ENCODE measurements at regions not wholly inside any gene's neighbourhood (a gene's known extent, or its start where the extent isn't known, plus 50 kb on each side); places are given as distances from the start of the nearest gene placed in this dataset.

- no peak overlapping the region for H3K4me3 ChIP-seq (ENCODE audit: low read depth, low read length)
- no peaks in the 10 kb centered on the region for H3K36me3 ChIP-seq (ENCODE audit: insufficient read depth, low read length)
- no peaks in the 10 kb centered on the region for H3K79me2 ChIP-seq (ENCODE audit: control insufficient read depth, insufficient read depth, low read length, unreplicated experiment)
- H2AFZ ChIP-seq (ENCODE audit: low read length, unreplicated experiment): no peak overlapping the region
- H3K4me1 ChIP-seq (ENCODE audit: control insufficient read depth, insufficient read depth, low read length, unreplicated experiment): no peaks in the 10 kb centered on the region
- no peaks in the 10 kb centered on the region for H3K27me3 ChIP-seq (ENCODE audit: insufficient read depth, low read length)
- H3K27ac ChIP-seq (ENCODE audit: low read depth, low read length): no peak overlapping the region
Observed at GRCh38 chr20:22740829-22741228, 156.5 kb upstream of the FOXA2 start.

GRCh38 chr20:22744341-22745193 lies 160.2 kb upstream of the FOXA2 start:
- Histone ChIP-seq H3K36me3 (ENCODE audit: insufficient read depth, low read length) (no peaks in the 10 kb centered on the region), H2AFZ (ENCODE audit: low read length, unreplicated experiment) (no peak overlapping the region), H3K4me3 (ENCODE audit: low read depth, low read length) (no peak overlapping the region), H3K27ac (ENCODE audit: low read depth, low read length) (no peak overlapping the region), H3K27me3 (ENCODE audit: insufficient read depth, low read length) (no peaks in the 10 kb centered on the region), H3K4me1 (ENCODE audit: control insufficient read depth, insufficient read depth, low read length, unreplicated experiment) (no peaks in the 10 kb centered on the region), H3K79me2 (ENCODE audit: control insufficient read depth, insufficient read depth, low read length, unreplicated experiment) (no peaks in the 10 kb centered on the region)

DNA sequence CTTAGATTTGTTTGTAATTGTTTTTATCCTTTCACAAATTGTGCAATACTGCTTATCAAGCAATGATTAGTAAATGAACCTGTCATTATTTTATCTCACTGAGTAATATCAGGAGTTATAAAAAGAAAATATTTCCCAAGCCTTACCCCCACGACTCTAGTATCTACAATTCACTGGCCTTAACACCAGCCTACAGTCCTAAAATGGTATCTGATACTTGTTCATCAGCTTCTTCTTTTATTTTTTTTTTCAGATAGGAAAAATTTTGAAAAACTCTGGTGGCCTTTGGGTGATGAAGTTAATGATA lies 160.8 kb upstream of the FOXA2 start:
- Histone ChIP-seq H3K27ac (ENCODE audit: low read depth, low read length) (no peak overlapping the region), H3K36me3 (ENCODE audit: insufficient read depth, low read length) (no peaks in the 10 kb centered on the region), H3K27me3 (ENCODE audit: insufficient read depth, low read length) (no peaks in the 10 kb centered on the region), H3K4me1 (ENCODE audit: control insufficient read depth, insufficient read depth, low read length, unreplicated experiment) (no peaks in the 10 kb centered on the region), H3K79me2 (ENCODE audit: control insufficient read depth, insufficient read depth, low read length, unreplicated experiment) (no peaks in the 10 kb centered on the region), H3K4me3 (ENCODE audit: low read depth, low read length) (no peak overlapping the region), H2AFZ (ENCODE audit: low read length, unreplicated experiment) (no peak overlapping the region)

DNA sequence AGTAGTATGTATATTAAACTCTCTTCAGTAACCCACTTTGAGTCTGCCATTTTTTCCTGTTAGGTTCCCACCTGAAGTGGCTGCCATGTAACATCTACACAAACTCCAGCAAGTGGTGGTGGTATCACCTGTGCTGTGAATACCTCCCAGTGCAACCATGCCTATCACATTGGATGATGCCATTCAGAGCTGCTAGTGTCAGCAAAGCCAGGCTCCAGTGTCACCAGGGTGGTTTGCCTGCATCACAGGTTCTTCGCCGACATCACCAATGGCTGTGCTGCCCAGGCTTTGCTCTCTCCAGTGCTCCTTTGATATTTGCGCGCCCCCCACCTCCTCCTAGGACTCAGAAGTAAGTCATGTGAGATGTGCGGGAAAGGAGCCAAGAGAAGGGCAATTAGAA lies 162.6 kb upstream of the FOXA2 start:
- Histone ChIP-seq H3K4me1 (ENCODE audit: control insufficient read depth, insufficient read depth, low read length, unreplicated experiment) (no peaks in the 10 kb centered on the region), H3K79me2 (ENCODE audit: control insufficient read depth, insufficient read depth, low read length, unreplicated experiment) (no peaks in the 10 kb centered on the region), H3K27me3 (ENCODE audit: insufficient read depth, low read length) (no peaks in the 10 kb centered on the region), H3K4me3 (ENCODE audit: low read depth, low read length) (no peak overlapping the region), H3K36me3 (ENCODE audit: insufficient read depth, low read length) (no peaks in the 10 kb centered on the region), H2AFZ (ENCODE audit: low read length, unreplicated experiment) (no peak overlapping the region), H3K27ac (ENCODE audit: low read depth, low read length) (no peak overlapping the region)

DNA sequence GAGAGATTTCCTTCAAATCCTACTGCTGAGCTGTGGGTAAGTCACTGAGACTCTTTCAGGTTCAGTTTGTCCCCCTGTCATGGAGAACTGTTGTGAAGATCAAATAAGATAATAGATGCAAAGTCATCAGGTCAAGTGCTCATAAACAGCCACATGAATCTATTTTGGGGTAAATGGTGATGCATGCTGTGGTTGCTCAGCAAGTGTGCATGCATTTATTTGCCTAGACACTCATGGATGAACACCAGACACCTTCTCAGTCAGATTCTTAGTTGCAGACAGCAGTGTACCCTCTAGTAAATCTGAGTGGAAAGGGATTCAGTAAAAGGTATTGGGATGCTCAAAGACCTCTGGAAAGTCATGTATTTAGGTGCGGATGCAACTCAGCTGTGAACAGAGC lies 168.0 kb upstream of the FOXA2 start:
- Histone ChIP-seq H3K4me3 (ENCODE audit: low read depth, low read length) (no peak overlapping the region), H3K27me3 (ENCODE audit: insufficient read depth, low read length) (no peaks in the 10 kb centered on the region), H2AFZ (ENCODE audit: low read length, unreplicated experiment) (no peak overlapping the region), H3K79me2 (ENCODE audit: control insufficient read depth, insufficient read depth, low read length, unreplicated experiment) (no peaks in the 10 kb centered on the region), H3K36me3 (ENCODE audit: insufficient read depth, low read length) (no peaks in the 10 kb centered on the region), H3K27ac (ENCODE audit: low read depth, low read length) (no peak overlapping the region), H3K4me1 (ENCODE audit: control insufficient read depth, insufficient read depth, low read length, unreplicated experiment) (no peaks in the 10 kb centered on the region)

- Histone ChIP-seq H2AFZ (ENCODE audit: low read length, unreplicated experiment) (no peak overlapping the region), H3K4me1 (ENCODE audit: control insufficient read depth, insufficient read depth, low read length, unreplicated experiment) (no peaks in the 10 kb centered on the region), H3K36me3 (ENCODE audit: insufficient read depth, low read length) (no peaks in the 10 kb centered on the region), H3K27me3 (ENCODE audit: insufficient read depth, low read length) (no peaks in the 10 kb centered on the region), H3K4me3 (ENCODE audit: low read depth, low read length) (no peak overlapping the region), H3K79me2 (ENCODE audit: control insufficient read depth, insufficient read depth, low read length, unreplicated experiment) (no peaks in the 10 kb centered on the region), H3K27ac (ENCODE audit: low read depth, low read length) (no peak overlapping the region)
Observed at GRCh38 chr20:22757424-22758183, 173.2 kb upstream of the FOXA2 start.

DNA sequence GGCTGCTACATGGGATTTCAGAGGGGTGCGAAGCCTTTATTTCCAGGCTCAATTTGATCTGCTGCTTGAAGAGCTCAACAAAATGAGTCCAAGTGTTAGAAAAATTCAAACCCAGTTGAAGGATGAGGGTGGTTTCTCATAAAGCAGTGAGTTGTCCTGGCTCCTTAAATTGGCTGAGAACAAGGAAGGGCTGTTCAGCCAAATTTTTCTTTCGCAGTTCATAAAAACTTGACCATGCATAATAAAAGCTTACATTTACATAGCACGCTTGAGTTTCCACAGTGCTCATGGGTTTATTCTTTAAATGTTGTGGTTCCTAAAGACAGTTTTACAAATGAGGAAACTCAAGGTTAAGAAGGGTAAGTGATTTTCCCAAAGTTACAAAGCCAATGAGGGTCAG lies 174.4 kb upstream of the FOXA2 start:
- H3K27ac ChIP-seq (ENCODE audit: low read depth, low read length): no peak overlapping the region
- H3K27me3 ChIP-seq (ENCODE audit: insufficient read depth, low read length): no peaks in the 10 kb centered on the region
- H3K36me3 ChIP-seq (ENCODE audit: insufficient read depth, low read length): no peaks in the 10 kb centered on the region
- H3K79me2 ChIP-seq (ENCODE audit: control insufficient read depth, insufficient read depth, low read length, unreplicated experiment): no peaks in the 10 kb centered on the region
- no peaks in the 10 kb centered on the region for H3K4me1 ChIP-seq (ENCODE audit: control insufficient read depth, insufficient read depth, low read length, unreplicated experiment)
- H3K4me3 ChIP-seq (ENCODE audit: low read depth, low read length): no peak overlapping the region
- H2AFZ ChIP-seq (ENCODE audit: low read length, unreplicated experiment): no peak overlapping the region

DNA sequence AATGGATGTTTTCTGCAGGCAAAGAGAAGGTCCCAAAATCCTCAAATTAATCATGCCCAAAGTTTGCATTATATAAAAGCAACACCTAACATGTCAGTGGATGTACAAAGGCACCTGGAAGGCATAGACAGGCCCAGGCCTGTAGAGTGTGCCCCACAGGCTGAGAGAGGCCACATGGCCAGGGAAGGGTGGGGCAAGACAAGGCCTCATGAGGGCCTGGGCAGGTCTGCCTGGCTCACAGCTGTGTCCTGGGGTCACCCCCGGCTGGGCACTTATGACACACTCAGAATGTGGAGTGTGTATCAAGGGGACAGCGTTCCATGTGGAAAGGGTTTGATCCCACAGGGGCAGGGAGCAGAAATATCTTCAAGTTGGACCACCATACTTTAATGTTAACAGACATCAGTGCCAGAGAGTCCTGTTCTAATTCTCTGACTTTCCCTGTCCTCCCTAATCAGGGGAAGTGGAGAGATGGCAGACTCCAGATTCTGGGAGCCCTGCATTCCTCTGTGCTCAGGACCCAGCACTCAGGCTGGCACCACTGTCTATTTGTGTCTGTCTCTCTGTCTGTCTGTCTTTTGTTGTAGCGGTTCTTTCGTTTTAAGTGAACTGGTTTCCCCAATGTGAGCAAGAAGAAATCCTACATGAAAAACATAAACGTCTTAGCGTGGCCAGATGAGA lies 178.3 kb upstream of the FOXA2 start:
- no peak overlapping the region for H2AFZ ChIP-seq (ENCODE audit: low read length, unreplicated experiment)
- no peak overlapping the region for H3K27ac ChIP-seq (ENCODE audit: low read depth, low read length)
- no peaks in the 10 kb centered on the region for H3K79me2 ChIP-seq (ENCODE audit: control insufficient read depth, insufficient read depth, low read length, unreplicated experiment)
- H3K4me3 ChIP-seq (ENCODE audit: low read depth, low read length): no peak overlapping the region
- H3K36me3 ChIP-seq (ENCODE audit: insufficient read depth, low read length): no peaks in the 10 kb centered on the region
- no peaks in the 10 kb centered on the region for H3K27me3 ChIP-seq (ENCODE audit: insufficient read depth, low read length)
- no peaks in the 10 kb centered on the region for H3K4me1 ChIP-seq (ENCODE audit: control insufficient read depth, insufficient read depth, low read length, unreplicated experiment)

- Histone ChIP-seq H3K27me3 (ENCODE audit: insufficient read depth, low read length) (no peaks in the 10 kb centered on the region), H3K27ac (ENCODE audit: low read depth, low read length) (no peak overlapping the region), H3K4me1 (ENCODE audit: control insufficient read depth, insufficient read depth, low read length, unreplicated experiment) (no peaks in the 10 kb centered on the region), H3K36me3 (ENCODE audit: insufficient read depth, low read length) (no peaks in the 10 kb centered on the region), H3K79me2 (ENCODE audit: control insufficient read depth, insufficient read depth, low read length, unreplicated experiment) (no peaks in the 10 kb centered on the region), H2AFZ (ENCODE audit: low read length, unreplicated experiment) (no peak overlapping the region), H3K4me3 (ENCODE audit: low read depth, low read length) (no peak overlapping the region)
Observed at GRCh38 chr20:22763257-22763906, 179.0 kb upstream of the FOXA2 start.

GRCh38 chr20:22768266-22769178 lies 184.2 kb upstream of the FOXA2 start:
- Histone ChIP-seq H3K27me3 (ENCODE audit: insufficient read depth, low read length) (no peaks in the 10 kb centered on the region), H2AFZ (ENCODE audit: low read length, unreplicated experiment) (no peak overlapping the region), H3K27ac (ENCODE audit: low read depth, low read length) (no peak overlapping the region), H3K79me2 (ENCODE audit: control insufficient read depth, insufficient read depth, low read length, unreplicated experiment) (no peaks in the 10 kb centered on the region), H3K4me1 (ENCODE audit: control insufficient read depth, insufficient read depth, low read length, unreplicated experiment) (no peaks in the 10 kb centered on the region), H3K4me3 (ENCODE audit: low read depth, low read length) (no peak overlapping the region), H3K36me3 (ENCODE audit: insufficient read depth, low read length) (no peaks in the 10 kb centered on the region)
